CD1c-positive myeloid dendritic cell (primary cell): ENCODE measurements at regions not wholly inside any gene's neighbourhood (a gene's known extent, or its start where the extent isn't known, plus 50 kb on each side); places are given as distances from the start of the nearest gene placed in this dataset.

Source experiments
- DNase-seq: peaks from one replicate; pipeline ENCODE4 v3.0.0-alpha.2; 2016; ENCODE audit errors: extremely low spot score

DNA sequence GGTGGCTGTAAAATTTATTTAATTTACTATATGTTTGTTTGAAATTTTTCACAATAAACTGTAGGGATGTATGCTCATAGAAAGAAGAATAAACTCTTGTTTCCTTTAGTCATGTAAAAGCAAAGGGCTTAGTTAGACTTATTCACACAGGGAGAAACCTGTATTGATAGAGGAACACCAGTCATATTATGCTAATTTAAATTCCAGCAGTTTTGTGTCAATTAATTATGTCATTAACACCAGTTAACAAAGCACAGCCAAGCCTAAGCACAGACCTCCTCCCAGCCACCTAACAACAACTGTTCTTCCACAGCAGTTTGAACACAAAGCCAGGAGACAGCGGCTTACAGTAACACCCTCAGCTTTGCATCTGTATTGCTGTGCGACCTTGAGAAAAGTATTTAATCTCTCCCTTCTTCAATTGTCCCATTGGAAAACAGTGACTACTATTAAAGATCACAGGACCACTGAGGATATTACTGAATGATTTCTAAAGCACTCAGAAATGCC lies 260.8 kb upstream of the RRP15 start:
- no peak for DNase-seq

DNA sequence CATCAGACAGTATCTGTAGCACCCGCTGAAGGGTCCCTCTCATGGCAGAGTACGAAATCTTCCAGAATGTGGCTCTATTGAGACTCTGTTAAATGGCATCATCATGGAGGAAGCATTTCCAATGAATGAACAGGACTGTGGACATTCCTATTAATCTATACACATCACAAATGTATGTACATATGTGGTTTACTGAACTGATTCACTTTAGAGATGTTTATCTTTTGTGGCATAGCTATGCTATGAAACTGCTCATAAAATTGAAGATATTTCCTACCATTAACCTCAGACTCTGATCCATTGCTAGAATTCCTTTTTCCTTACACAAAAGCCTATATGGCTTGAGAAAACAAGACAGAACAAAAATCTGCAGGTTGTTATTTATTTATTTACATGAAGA lies 259.6 kb upstream of the RRP15 start:
- no peak for DNase-seq

DNA sequence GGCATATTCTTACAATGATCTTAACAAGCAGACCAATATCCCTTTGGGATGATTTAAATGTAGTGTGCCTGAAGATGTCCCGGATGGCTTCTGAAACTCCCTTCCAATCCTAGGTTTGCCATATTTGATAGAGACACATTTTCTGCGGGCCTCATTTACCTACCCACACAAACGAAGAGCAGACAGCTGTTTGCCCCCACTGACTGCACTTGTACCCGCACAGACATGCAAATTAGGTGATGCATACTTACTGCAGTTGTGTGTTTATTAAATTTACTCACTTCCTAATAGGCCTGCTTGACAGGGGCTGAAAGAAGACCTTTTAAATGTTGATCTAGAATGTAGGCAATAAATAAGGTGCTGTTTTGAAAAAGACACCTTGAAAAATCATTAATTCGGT lies 257.9 kb upstream of the RRP15 start:
- no peak for DNase-seq

- DNase-seq = no peak
Observed at GRCh38 chr1:218030846-218031245, 254.2 kb upstream of the RRP15 start.

- no peak for DNase-seq
Observed at GRCh38 chr1:218031901-218032300, 253.2 kb upstream of the RRP15 start.

- DNase-seq = no peak
Observed at GRCh38 chr1:218034468-218034867, 250.6 kb upstream of the RRP15 start.

- no peak for DNase-seq
Observed at GRCh38 chr1:218048828-218049420, 236.2 kb upstream of the RRP15 start.

- DNase-seq = no peak
Observed at GRCh38 chr1:218049641-218050040, 235.5 kb upstream of the RRP15 start.

DNA sequence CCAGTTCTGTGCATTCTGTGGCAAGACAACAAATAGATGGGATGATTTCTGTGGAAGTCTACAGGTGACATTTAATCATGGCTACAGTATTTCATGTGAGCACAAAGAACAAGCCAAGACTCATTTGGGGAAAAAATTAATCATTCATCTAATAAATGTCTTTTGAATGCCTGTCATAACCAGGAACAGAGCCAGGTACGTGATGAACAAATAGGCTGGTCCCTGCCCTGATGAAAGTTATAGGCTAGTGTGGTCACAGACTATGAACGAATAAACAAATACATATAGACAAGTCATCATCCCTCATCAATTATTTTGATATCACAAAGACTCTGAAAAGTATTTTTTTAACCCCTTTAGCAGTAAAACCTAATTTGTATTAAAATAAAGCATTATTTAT lies 226.4 kb upstream of the RRP15 start:
- DNase-seq = no peak

DNA sequence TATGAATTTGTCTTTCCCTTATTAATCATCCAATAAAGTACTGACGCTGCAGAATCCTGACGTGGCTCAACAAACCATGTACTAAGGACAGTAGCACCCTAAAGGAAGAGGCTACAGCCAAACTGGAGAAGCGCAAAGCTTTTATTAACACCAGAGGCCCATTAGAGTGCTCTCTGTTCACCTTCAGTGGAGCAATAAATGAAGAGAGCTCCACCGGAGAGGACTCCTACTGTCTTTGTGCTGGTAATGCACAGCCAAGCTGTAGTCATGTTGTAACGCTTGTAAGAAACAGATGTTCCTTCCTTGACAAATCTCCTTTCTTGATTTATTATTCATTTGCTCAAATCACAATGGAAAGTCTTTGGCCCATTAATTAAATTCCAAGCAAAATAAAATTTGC lies 220.7 kb upstream of the RRP15 start:
- DNase-seq = no peak

DNA sequence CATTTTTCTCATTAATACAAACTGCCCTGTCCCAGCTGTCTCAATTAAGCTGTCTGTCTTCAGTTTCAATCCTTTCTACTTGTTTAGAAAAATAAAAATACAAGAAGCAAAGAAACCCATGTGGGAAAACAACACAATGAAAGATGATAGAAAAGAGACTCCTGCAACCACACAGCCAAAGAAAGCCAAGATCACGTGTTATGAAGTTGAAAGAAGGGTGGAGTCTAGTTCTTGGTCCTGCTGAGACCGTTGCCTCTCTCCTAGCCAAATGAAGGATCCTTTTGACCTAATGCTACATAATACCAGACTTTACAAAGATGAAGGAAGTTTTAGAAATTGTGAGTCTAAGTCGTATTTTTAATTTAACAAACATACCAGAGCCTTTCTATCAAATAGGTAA lies 218.8 kb upstream of the RRP15 start:
- no peak for DNase-seq

DNA sequence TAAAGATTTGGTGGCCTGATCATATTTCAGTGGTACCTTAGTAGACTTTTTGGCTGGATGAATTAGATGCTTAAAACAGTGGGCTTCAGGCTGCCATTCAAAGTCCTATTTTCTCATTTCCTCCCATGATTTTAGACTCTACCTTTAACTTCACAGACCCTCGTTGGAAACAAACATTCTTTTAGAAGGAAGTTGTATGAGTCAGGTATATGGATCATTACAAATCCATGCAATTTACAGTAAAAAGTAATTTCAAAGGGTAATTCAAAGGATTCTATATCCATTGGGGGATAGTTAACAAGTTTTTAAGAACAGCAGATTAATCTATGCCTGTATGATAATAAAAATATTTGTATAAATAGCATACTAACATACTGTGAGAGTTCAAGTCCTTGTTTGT lies 216.9 kb upstream of the RRP15 start:
- DNase-seq = no peak

GRCh38 chr1:218069180-218069579 lies 215.9 kb upstream of the RRP15 start:
- no peak for DNase-seq

- DNase-seq = no peak
Observed at GRCh38 chr1:218073062-218073461, 212.0 kb upstream of the RRP15 start.

GRCh38 chr1:218078916-218079315 lies 206.2 kb upstream of the RRP15 start:
- DNase-seq = no peak

- no peak for DNase-seq
Observed at GRCh38 chr1:218079347-218079746, 205.7 kb upstream of the RRP15 start.

- DNase-seq = no peak
Observed at GRCh38 chr1:218079820-218080219, 205.3 kb upstream of the RRP15 start.

- DNase-seq = no peak
Observed at GRCh38 chr1:218080863-218081262, 204.2 kb upstream of the RRP15 start.

DNA sequence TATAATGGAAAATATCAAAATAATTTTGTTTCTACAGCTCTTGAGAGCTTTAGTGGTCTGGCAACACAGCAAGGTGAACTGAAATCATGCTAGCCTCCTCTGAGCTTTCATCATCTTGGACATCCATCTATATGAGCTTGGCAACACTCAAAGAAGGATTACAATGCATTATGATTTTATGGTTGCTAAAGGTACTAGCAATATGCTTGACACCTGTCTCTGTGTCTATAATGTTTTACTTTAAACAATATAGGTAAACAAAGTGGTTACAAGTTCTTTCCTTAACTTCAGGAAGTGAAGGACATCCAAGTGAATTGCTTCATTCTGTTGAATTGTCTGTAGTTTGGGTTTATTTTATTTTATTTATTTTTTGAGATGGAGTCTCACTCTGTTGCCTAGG lies 203.7 kb upstream of the RRP15 start:
- no peak for DNase-seq

DNA sequence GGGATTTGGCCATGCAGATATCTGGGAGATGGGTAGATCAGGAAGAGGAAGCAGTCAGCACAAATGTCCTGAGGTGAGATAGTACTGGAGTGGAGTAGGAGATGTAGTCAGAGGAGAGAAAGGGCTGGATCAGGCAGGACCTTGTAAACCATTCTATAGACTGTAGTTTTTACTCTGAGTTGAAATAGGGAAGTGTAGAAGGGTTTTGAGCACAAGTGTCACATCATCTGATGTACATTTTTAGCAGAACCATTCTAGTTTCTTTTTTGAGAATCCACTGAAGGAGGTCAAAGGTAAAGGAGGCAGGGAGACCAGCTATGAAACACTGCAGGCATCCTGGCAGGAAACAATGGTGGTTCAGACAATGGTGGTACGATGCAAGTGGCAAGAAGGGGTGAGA lies 194.6 kb upstream of the RRP15 start:
- DNase-seq = no peak

DNA sequence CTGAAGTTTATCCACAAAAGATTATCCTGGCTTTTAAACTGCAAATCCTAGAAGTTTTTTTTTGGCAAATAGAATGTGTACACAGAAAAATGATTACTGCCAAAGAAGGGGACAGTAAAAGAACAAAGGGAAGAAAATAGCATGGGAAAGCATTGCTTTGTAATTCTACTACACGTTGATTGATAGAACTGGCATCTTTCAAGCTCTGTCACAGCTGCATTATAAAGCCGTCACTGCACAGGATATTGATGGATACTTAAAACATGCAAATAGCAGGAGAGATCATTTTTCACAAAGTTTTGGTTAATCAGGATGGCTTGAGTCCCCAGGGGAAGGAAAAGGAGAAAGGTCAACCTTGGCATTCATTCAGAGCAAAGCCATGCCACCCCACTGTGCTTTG lies 183.7 kb upstream of the RRP15 start:
- DNase-seq = no peak

- no peak for DNase-seq
Observed at GRCh38 chr1:218108034-218108433, 177.1 kb upstream of the RRP15 start.

- DNase-seq = no peak
Observed at GRCh38 chr1:218112862-218113261, 172.2 kb upstream of the RRP15 start.

DNA sequence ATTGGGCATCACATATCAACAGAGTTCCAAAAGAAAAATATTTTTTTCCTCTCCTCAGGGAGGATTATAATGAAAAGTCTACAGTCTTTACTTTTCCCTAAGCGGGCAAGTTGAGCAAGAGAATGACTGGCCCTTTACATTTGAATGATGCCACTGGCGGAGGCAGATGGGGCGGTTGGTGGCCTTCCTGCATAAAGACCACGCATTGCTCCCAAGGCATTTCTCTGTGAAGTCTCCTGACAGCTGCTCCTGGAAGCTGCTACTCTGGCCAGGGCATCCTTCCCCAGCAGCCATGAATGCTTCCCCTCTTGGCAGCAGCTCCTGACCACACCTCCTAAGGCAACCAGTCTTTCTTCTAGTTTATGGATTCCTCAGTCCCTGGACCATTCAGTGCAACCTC lies 161.1 kb upstream of the RRP15 start:
- DNase-seq = no peak
